Suprapubic skin (tissue), 4 donors: ENCODE measurements at regions not wholly inside any gene's neighbourhood (a gene's known extent, or its start where the extent isn't known, plus 50 kb on each side); places are given as distances from the start of the nearest gene placed in this dataset.

ENCODE experiments used
- DNase-seq, 2 donors: peaks; one replicate each; pipeline ENCODE4 v3.0.0-alpha.2; 2019; ENCODE audit warnings: low spot score in 2 of 2
- H3K27ac ChIP-seq: fragments of 200-600 bp; sonication (generic); one replicate; pipeline ENCODE4 v1.5.1; 2019
- H3K27me3 ChIP-seq: fragments of 200-600 bp; sonication (generic); one replicate; pipeline ENCODE4 v1.5.1; 2019
- H3K36me3 ChIP-seq: fragments of 200-600 bp; sonication (generic); one replicate; pipeline ENCODE4 v1.5.1; 2019
- H3K4me1 ChIP-seq: fragments of 200-600 bp; sonication (generic); one replicate; pipeline ENCODE4 v1.5.1; 2019
- H3K4me3 ChIP-seq: fragments of 200-600 bp; sonication (generic); one replicate; pipeline ENCODE4 v1.5.1; 2019; ENCODE audit warnings: mild to moderate bottlenecking
- H3K9me3 ChIP-seq: fragments of 200-600 bp; sonication (generic); one replicate; pipeline ENCODE4 v1.5.1; 2019
- CTCF ChIP-seq, 2 donors: fragments of 200-600 bp in 1 of 2; fragments of 450-650 bp in 1 of 2; sonication (generic) in 1 of 2; IDR thresholded peaks; one replicate each; pipeline ENCODE4 v1.5.1; 2016 to 2019; ENCODE audit warnings: antibody characterized with exemption in 2 of 2, mild to moderate bottlenecking in 1 of 2, moderate library complexity in 1 of 2
- EP300 ChIP-seq: sonication (generic); formaldehyde crosslinking; IDR thresholded peaks from one replicate; pipeline ENCODE4 v1.6.1; 2017; ENCODE audit warnings: antibody characterized with exemption
- POLR2A ChIP-seq, 2 donors: fragments of 450-650 bp; IDR thresholded peaks; one replicate each; pipeline ENCODE4 v1.6.1; 2017; ENCODE audit warnings: antibody characterized with exemption in 2 of 2, mild to moderate bottlenecking in 2 of 2, moderate library complexity in 2 of 2
- POLR2AphosphoS5 ChIP-seq, 3 donors: sonication (generic); formaldehyde crosslinking; IDR thresholded peaks; one replicate each; pipeline ENCODE4 v1.6.1; 2017; ENCODE audit warnings: antibody characterized with exemption in 3 of 3
- WGBS: methylation state at CpG from one replicate; pipeline ENCODE4 v1.1.5; 2018; 5-methylcytosine and 5-hydroxymethylcytosine counted together

GRCh38 chr12:60967128-60967527 lies 1293.1 kb upstream of the USP15 start:
- TF ChIP-seq CTCF (IDR thresholded peaks at IDR 0.05) (no peak), EP300 (no peak)
- H3K27me3 ChIP-seq = no peaks in the 10 kb centered on the region
- no peak overlapping the region for H3K4me3 ChIP-seq
- H3K4me1 ChIP-seq = no peaks in the 10 kb centered on the region
- no peaks in the 10 kb centered on the region for H3K9me3 ChIP-seq
- H3K27ac ChIP-seq = no peak overlapping the region
- DNase-seq = no peak
- no peaks in the 10 kb centered on the region for H3K36me3 ChIP-seq

- DNase-seq = no peak
- H3K27ac ChIP-seq = no peak overlapping the region
- no peaks in the 10 kb centered on the region for H3K4me1 ChIP-seq
- H3K4me3 ChIP-seq = no peak overlapping the region
- no peaks in the 10 kb centered on the region for H3K27me3 ChIP-seq
- H3K36me3 ChIP-seq = no peaks in the 10 kb centered on the region
- H3K9me3 ChIP-seq = no peaks in the 10 kb centered on the region
- 26% methylated on average over 3 of the region's 3 CpGs for WGBS
- TF ChIP-seq POLR2A (IDR thresholded peaks at IDR 0.05) (no peak), EP300 (no peak), CTCF (IDR thresholded peaks at IDR 0.05) (no peak), POLR2AphosphoS5 (IDR thresholded peaks at IDR 0.05) (no peak)
These were observed 1282.2 kb upstream of the USP15 start for GRCh38 chr12:60977966-60978365.

GRCh38 chr12:60980558-60980957 lies 1279.6 kb upstream of the USP15 start:
- WGBS = 62% methylated on average over 1 of the region's 1 CpG
- DNase-seq = no peak
- TF ChIP-seq POLR2A (IDR thresholded peaks at IDR 0.05) (no peak), CTCF (IDR thresholded peaks at IDR 0.05) (no peak), EP300 (no peak), POLR2AphosphoS5 (IDR thresholded peaks at IDR 0.05) (no peak)

GRCh38 chr12:60981473-60981872 lies 1278.7 kb upstream of the USP15 start:
- Histone ChIP-seq H3K36me3 (no peaks in the 10 kb centered on the region), H3K4me3 (no peak overlapping the region), H3K4me1 (no peaks in the 10 kb centered on the region), H3K9me3 (peaks cover 3% of the 10 kb centered on the region), H3K27me3 (no peaks in the 10 kb centered on the region), H3K27ac (no peak overlapping the region)
- no peak for DNase-seq
- no peak for TF ChIP-seq POLR2AphosphoS5 (IDR thresholded peaks at IDR 0.05)
- TF ChIP-seq POLR2A (IDR thresholded peaks at IDR 0.05) = no peak
- no peak for TF ChIP-seq CTCF (IDR thresholded peaks at IDR 0.05)
- TF ChIP-seq EP300 = no peak
- WGBS = 80% methylated on average over 2 of the region's 2 CpGs

More at GRCh38 chr12:60980558-60980957, 1279.6 kb upstream of the USP15 start:
- Histone ChIP-seq H3K4me3 (no peak overlapping the region), H3K36me3 (no peaks in the 10 kb centered on the region), H3K27me3 (no peaks in the 10 kb centered on the region), H3K4me1 (no peaks in the 10 kb centered on the region), H3K9me3 (peaks cover 3% of the 10 kb centered on the region), H3K27ac (no peak overlapping the region)

GRCh38 chr12:60992087-60992486 lies 1268.1 kb upstream of the USP15 start:
- 85% methylated on average over 2 of the region's 2 CpGs for WGBS
- TF ChIP-seq EP300 (no peak), CTCF (IDR thresholded peaks at IDR 0.05) (no peak), POLR2A (IDR thresholded peaks at IDR 0.05) (no peak), POLR2AphosphoS5 (IDR thresholded peaks at IDR 0.05) (no peak)
- Histone ChIP-seq H3K27me3 (no peaks in the 10 kb centered on the region), H3K4me1 (no peaks in the 10 kb centered on the region), H3K27ac (no peak overlapping the region), H3K36me3 (no peaks in the 10 kb centered on the region), H3K4me3 (no peak overlapping the region), H3K9me3 (no peaks in the 10 kb centered on the region)
- no peak for DNase-seq
